HG02623 (cell line): ENCODE measurements at regions not wholly inside any gene's neighbourhood (a gene's known extent, or its start where the extent isn't known, plus 50 kb on each side); places are given as distances from the start of the nearest gene placed in this dataset.
"Not testable (repeated sequence)": the region's sequence is repeated elsewhere in the genome, so short reads cannot be mapped to it uniquely, and the experiment has no call there.

Source experiments
- ATAC-seq: cut with Tn5 transposase; IDR thresholded peaks from one replicate; pipeline ENCODE4 v1.9.1; 2021; ENCODE audit warnings: moderate library complexity; ENCODE audit not compliant: unreplicated experiment

GRCh38 chr12:75685617-75686225 is 174.3 kb upstream of the KRR1 start:
- ATAC-seq, result no peak

GRCh38 chr12:75684678-75685616 is 173.5 kb upstream of the KRR1 start:
- ATAC-seq, result no peak

DNA sequence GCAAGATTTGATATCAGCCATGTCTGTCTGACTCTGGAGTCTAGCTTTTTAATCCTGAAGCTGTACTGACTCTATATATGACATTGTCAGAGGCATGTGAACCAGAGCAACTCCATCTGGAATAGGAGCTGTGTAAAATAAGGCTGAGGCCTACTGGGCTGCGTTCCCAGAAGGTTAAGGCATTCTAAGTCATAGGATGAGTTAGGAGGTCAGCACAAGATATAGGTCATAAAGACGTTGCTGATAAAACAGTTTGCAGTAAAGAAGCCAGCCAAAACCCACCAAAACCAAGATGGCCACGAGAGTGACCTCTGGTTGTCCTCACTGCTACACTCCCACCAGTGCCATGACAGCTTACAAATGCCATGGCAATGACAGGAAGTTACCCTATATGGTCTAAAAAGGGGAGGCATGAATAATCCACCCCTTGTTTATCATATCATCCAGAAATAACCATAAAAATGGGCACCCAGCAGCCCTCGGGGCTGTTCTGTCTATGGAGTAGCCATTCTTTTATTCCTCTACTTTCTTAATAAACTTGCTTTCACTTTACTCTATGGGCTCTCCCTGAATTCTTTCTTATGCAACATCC is 172.7 kb upstream of the KRR1 start:
- ATAC-seq, result not testable (repeated sequence)

GRCh38 chr12:75683220-75683619 is 171.8 kb upstream of the KRR1 start:
- no peak for ATAC-seq

- no peak for ATAC-seq
Measured at GRCh38 chr12:75677522-75677921, 166.1 kb upstream of the KRR1 start.

- no peak for ATAC-seq
Measured at GRCh38 chr12:75674393-75674792, 163.0 kb upstream of the KRR1 start.

DNA sequence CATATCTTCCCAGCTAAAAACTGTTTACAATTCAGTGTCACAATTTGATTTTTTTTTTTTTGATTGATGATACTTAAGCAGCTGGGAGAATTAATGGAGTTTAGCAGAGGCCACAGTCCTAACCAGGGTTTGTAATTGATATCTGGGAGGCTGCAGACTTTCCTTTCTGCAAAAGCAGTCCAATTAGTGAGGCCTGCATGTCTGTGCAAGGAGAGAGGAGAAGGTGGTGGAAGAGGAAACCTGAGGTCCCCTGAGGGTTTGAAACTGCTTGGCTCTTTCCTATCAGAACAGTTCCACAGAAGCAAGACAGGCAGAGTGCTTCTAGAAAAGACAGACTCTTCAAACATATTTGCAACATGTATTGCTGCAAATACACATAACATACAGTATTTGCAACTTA is 160.8 kb upstream of the KRR1 start:
- ATAC-seq, result no peak

- ATAC-seq, result no peak
Measured at GRCh38 chr12:75670216-75670615, 158.8 kb upstream of the KRR1 start.

GRCh38 chr12:75666939-75667334 is 155.5 kb upstream of the KRR1 start:
- no peak for ATAC-seq

DNA sequence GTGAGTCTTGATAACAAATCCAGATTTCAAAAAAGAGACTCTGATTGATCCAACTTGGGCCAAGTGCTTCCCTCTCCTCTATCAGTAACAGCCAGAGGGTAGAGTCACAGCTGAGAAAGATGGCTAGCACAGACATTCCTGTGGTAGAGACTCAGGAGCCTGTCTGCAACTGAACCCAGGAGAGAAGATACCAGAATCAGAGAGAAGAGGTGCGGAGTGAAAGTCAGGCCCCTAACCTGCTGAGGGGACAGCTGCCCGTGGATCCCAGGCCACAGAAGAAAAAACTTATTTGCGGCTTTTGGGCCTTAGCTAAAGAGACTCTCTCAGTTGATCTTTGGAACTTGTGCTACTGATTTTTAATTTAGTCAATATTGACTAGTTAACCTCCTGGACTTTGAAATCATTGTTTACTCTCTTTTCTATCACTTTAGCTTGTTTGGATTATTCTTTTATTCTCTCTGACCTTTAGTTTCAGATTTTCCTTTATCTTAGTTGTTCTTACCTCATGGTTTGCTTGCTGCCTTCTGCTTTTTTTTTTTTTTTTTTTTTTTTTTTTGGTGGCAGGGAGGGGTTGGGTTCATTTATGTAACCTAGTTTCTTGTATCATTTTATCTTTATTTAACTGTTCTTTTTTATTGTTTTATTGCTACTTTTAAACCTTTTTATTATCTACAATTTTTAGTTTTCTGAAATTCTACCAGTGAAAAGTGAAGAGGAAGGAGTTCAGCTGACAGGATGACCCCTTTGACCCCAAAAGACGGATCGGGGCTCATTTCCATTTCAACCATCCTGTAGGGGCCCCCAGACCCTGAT is 154.9 kb upstream of the KRR1 start:
- no peak for ATAC-seq

- no peak for ATAC-seq
Measured at GRCh38 chr12:75665216-75665615, 153.8 kb upstream of the KRR1 start.

DNA sequence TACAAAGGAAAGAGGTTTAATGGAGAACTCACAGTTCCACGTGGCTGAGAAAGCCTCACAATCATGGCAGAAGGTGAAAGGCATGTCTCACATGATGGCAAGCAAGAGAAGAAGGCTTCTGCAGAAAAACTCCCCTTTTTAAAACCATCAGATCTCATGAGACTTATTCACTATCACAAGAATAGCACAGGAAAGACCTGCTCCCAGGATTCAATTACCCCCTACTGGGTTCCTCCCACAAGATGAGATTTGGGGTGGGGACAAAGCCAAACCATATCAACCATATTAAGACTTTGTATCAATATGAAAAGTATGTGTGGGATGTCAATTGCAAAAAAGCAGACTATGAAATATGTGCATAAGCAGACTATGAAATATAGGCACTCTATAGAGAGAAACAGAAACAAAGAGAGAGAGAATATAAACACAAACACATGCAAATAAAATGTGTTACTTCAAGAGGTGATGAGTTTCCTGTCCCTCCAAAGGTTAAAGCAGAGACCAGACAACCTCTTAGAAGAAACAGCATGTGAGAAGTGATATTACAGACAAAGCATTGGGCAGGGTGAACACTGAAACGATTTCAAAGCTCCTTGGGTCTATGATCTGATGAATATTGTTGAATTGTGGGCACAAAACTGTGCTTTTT is 151.2 kb upstream of the KRR1 start:
- no peak for ATAC-seq

GRCh38 chr12:75661908-75662307 is 150.5 kb upstream of the KRR1 start:
- ATAC-seq, result no peak

GRCh38 chr12:75660805-75661404 is 149.5 kb upstream of the KRR1 start:
- no peak for ATAC-seq

GRCh38 chr12:75660107-75660530 is 148.7 kb upstream of the KRR1 start:
- ATAC-seq, result no peak

DNA sequence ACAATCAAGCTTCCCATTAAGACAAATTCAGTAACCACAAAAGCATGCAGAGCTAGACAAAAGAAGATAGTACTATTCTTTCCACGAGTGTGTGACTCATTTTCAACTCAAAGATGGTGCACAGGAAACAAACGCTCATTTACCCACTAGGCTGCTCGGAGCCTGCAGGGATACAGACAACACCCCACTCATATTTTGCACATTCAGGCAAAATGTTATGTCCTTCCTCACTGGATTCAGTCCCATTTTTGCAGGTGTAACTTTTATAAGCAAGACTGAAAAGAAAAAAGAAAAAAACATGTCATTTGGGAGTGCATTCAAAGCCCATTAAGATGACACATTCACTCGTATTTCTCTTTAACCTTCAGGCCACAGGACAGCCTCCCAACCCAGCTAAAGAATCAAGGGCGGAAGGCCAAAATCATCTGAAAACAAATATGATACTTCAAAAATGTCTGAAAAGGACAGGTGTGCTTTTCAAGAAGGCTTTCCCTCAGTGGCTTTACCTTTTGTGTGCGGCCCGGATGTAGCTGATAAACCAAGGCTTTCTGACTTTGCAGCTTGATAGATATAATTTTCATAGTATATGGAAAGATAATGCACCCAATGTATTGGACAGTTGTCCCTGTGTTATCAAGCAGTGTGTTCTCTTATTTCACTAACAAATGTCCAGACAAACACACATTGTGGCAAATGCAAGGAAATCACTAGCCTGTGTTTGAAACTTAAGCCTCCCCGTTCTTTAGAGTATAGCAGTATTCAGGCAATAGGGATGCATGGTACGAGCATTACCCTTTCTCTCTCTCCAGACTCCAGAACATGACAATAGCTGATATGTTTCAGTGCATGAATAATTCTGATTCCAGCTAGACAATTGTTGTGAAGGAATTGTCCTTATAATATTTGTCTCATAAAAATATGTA is 147.8 kb upstream of the KRR1 start:
- ATAC-seq, result no peak

DNA sequence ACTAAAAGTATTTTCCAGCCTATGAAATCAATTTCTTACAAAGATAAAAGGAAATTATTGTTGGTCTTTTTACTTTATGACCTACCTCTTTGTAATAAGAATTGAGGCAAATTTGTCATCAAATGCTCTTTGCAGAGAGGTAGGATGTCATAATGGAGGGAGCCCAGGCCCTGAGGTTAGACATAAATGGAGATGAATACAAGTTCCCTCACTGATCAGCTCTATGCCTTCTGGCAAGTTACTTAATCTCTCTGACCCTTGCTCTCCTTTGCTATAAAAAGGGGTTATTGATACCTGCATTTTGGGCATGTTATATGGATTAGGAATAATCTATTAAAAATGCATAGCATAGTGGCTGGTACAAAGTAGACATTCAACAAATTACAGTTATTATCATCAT is 146.9 kb upstream of the KRR1 start:
- no peak for ATAC-seq

DNA sequence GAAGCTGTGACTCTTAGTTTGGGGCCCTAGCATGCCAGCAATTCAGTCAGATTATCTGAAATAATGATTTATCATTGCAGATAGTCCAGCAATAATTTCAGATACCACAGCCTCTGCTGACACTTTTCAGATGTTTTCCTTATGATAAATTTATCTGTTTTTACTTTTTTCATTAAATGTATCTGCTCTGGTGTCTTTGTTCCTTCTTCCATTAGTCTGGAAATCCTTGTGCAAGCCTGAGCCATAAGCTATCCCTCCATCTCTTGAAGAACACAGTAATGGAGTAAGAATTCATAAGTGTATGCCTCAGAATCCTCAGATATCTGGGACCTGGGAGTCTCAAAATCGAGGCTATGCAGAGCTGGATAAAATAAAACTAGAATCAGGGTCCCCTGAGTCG is 146.4 kb upstream of the KRR1 start:
- no peak for ATAC-seq

GRCh38 chr12:75657354-75657753 is 145.9 kb upstream of the KRR1 start:
- not testable (repeated sequence) for ATAC-seq
